ENCODE measurements at regions not wholly inside any gene's neighbourhood (a gene's known extent, or its start where the extent isn't known, plus 50 kb on each side); places are given as distances from the start of the nearest gene placed in this dataset.
A peak's percentile ranks its signal among the peaks of the same experiment; 100 is the strongest.

GRCh38 chr2:30341500-30342267 lies 105.4 kb upstream of the LCLAT1 start:
- TF ChIP-seq, protein P1, sequence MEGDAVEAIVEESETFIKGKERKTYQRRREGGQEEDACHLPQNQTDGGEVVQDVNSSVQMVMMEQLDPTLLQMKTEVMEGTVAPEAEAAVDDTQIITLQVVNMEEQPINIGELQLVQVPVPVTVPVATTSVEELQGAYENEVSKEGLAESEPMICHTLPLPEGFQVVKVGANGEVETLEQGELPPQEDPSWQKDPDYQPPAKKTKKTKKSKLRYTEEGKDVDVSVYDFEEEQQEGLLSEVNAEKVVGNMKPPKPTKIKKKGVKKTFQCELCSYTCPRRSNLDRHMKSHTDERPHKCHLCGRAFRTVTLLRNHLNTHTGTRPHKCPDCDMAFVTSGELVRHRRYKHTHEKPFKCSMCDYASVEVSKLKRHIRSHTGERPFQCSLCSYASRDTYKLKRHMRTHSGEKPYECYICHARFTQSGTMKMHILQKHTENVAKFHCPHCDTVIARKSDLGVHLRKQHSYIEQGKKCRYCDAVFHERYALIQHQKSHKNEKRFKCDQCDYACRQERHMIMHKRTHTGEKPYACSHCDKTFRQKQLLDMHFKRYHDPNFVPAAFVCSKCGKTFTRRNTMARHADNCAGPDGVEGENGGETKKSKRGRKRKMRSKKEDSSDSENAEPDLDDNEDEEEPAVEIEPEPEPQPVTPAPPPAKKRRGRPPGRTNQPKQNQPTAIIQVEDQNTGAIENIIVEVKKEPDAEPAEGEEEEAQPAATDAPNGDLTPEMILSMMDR (IDR thresholded peaks at IDR 0.05): no peak
- Histone ChIP-seq H3K27ac (no peak overlapping the region), H3K36me3 (no peaks in the 10 kb centered on the region), H3K4me3 (no peak overlapping the region), H3K27me3 (no peaks in the 10 kb centered on the region), H3K4me1 (peaks cover 0 to 9% (median 6%) of the 10 kb centered on the region in 4 donors), H3K9me3 (no peaks in the 10 kb centered on the region)
- DNase-seq: no peak
- intact Hi-C loops (cut with DNase I; ENCODE audit: low total_unique reads): no loop called here

- Histone ChIP-seq H3K36me3 (no peaks in the 10 kb centered on the region), H3K27ac (peak overlapping the region; percentile 80 to 81), H3K9me3 (no peaks in the 10 kb centered on the region), H3K27me3 (no peaks in the 10 kb centered on the region), H3K4me3 (peak overlapping the region; percentile 40 to 56), H3K4me1 (peaks cover 0 to 31% (median 16%) of the 10 kb centered on the region in 4 donors)
- peak; percentile 59 to 92 for DNase-seq
- intact Hi-C loops (cut with DNase I; ENCODE audit: low total_unique reads): no loop called here
- TF ChIP-seq, protein P1 (IDR thresholded peaks at IDR 0.05): no peak
Observed at GRCh38 chr2:30346471-30347169, 100.4 kb upstream of the LCLAT1 start.

DNA sequence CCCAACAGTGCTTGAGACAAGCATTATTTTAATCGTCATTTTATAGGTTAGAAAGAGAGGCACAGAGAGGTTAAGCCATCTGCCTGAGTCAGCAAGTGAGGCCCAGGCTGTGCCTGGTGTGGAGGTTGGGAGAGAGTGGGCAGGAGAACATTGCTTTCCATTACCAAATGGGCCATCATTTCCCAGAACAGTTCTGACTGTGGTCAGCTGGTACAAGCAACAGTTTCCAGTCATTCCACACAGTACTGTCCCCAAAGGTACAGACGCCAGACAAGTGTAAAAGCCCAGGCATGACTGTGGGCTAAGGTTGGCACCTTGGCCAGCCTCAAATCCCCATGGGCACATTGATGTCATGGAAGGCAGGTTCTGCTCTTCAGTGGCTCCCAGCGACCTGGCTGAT lies 98.2 kb upstream of the LCLAT1 start:
- DNase-seq: no peak
- Histone ChIP-seq H3K27me3 (no peaks in the 10 kb centered on the region), H3K4me1 (peaks cover 0 to 31% (median 16%) of the 10 kb centered on the region in 4 donors), H3K9me3 (no peaks in the 10 kb centered on the region), H3K36me3 (no peaks in the 10 kb centered on the region), H3K4me3 (no peak overlapping the region), H3K27ac (peak overlapping the region; percentile 25 to 81)
- intact Hi-C loops (cut with DNase I; ENCODE audit: low total_unique reads): no loop called here
- TF ChIP-seq, protein P1 (IDR thresholded peaks at IDR 0.05): no peak

DNA sequence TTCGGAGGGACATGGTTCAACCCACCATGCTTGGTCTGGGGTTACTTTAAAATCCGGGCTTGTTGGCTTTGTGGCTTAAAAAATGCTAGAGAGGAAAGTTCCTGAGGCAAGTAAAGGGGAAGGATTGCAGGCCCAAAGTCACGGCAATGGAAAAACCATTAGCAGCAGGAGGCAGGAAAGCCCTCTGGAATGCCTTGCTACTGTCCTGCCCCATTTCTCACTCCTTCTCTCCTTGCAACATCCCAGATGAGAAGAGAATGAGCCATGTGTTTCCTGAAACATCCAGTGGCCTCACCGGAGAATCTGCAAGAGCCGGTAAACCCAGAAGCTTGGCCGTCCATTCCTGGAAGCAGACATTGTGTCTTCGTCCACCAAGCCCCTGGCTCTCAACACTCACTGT lies 97.4 kb upstream of the LCLAT1 start:
- no peak for DNase-seq
- intact Hi-C loops (cut with DNase I; ENCODE audit: low total_unique reads): no loop called here
- Histone ChIP-seq H3K4me1 (peaks cover 0 to 31% (median 16%) of the 10 kb centered on the region in 4 donors), H3K27ac (peak overlapping the region in 1 of 2 donors; percentile 81), H3K36me3 (no peaks in the 10 kb centered on the region), H3K4me3 (no peak overlapping the region), H3K27me3 (no peaks in the 10 kb centered on the region), H3K9me3 (no peaks in the 10 kb centered on the region)
- TF ChIP-seq, protein P1 (IDR thresholded peaks at IDR 0.05): no peak

- no peak overlapping the region for H3K4me3 ChIP-seq
- H3K4me1 ChIP-seq: peaks cover 0 to 25% (median 13%) of the 10 kb centered on the region in 4 donors
- H3K9me3 ChIP-seq: no peaks in the 10 kb centered on the region
- TF ChIP-seq, protein P1 (IDR thresholded peaks at IDR 0.05): no peak
- no peak for DNase-seq
- no peak overlapping the region for H3K27ac ChIP-seq
- no peaks in the 10 kb centered on the region for H3K27me3 ChIP-seq
- intact Hi-C loops (cut with DNase I; ENCODE audit: low total_unique reads): no loop called here
- H3K36me3 ChIP-seq: no peaks in the 10 kb centered on the region
Observed at GRCh38 chr2:30351116-30351515, 95.9 kb upstream of the LCLAT1 start.
